ENCODE measurements at regions not wholly inside any gene's neighbourhood (a gene's known extent, or its start where the extent isn't known, plus 50 kb on each side); places are given as distances from the start of the nearest gene placed in this dataset.

GRCh38 chr2:21245565-21245964 lies 121.8 kb downstream of the TDRD15 start:
- H2AK5ac ChIP-seq (ENCODE audit: low read depth, low read length) = no peak overlapping the region
- no peak overlapping the region for H3K4me2 ChIP-seq (ENCODE audit: low read depth, low read length)
- H4K8ac ChIP-seq (ENCODE audit: low read depth in 2 of 2, low read length in 2 of 2) = no peak overlapping the region
- dilution Hi-C loops (cut with HindIII; ENCODE audit: low sequenced_read_pairs, unreplicated experiment) = no loop called here
- H3K4me1 ChIP-seq (ENCODE audit: control insufficient read depth, insufficient read depth, low read length) = no peaks in the 10 kb centered on the region
- no peak overlapping the region for H2BK20ac ChIP-seq (ENCODE audit: low read depth, low read length)
- H3K9me1 ChIP-seq (ENCODE audit: insufficient read depth, low read length) = no peaks in the 10 kb centered on the region
- no peak overlapping the region for H2AK9ac ChIP-seq (replicated peaks; ENCODE audit: low read depth, low read length, poor library complexity)
- no peak for DNase-seq
- no peaks in the 10 kb centered on the region for H3K79me1 ChIP-seq (ENCODE audit: low read depth in 1 of 2, low read length in 2 of 2)
- no peak for ATAC-seq (ENCODE audit: low read depth)
- WGBS, 2 experiments (ENCODE audit: extremely low coverage in 2 of 2, insufficient read length in 1 of 2) = no CpG with 5 or more reads among the region's 2 CpGs
- no peak overlapping the region for H3K4me3 ChIP-seq (ENCODE audit: insufficient read depth, low read depth, low read length)
- H2BK120ac ChIP-seq (ENCODE audit: low read depth, low read length) = no peak overlapping the region
- H3K18ac ChIP-seq (ENCODE audit: low read depth, low read length) = no peak overlapping the region
- ChIA-PET POLR2A (ENCODE audit: unreplicated experiment) (no interaction called here), CTCF (no interaction called here)
- H4K20me1 ChIP-seq (ENCODE audit: insufficient read depth, low read length) = no peaks in the 10 kb centered on the region
- no peak overlapping the region for H2BK5ac ChIP-seq (ENCODE audit: low read depth, low read length, poor library complexity, severe bottlenecking)
- H4K5ac ChIP-seq (ENCODE audit: low read depth, low read length) = no peak overlapping the region
- no peaks in the 10 kb centered on the region for H3K9me3 ChIP-seq (ENCODE audit: control insufficient read depth, insufficient read depth, low read length)
- no peak overlapping the region for H2BK15ac ChIP-seq (ENCODE audit: low read depth, low read length)
- H3K9ac ChIP-seq (ENCODE audit: low read depth, low read length) = no peak overlapping the region
- no peak overlapping the region for H2AFZ ChIP-seq (replicated peaks; ENCODE audit: low read length, poor library complexity)
- no peak overlapping the region for H3K27ac ChIP-seq (ENCODE audit: insufficient read depth, low read length)
- no peak overlapping the region for H3K56ac ChIP-seq (ENCODE audit: extremely low read depth, insufficient read depth, low read length)
- H4K91ac ChIP-seq (ENCODE audit: insufficient read depth, low read depth, low read length) = no peak overlapping the region
- TF ChIP-seq MXI1 (IDR thresholded peaks at IDR 0.05; ENCODE audit: borderline replicate concordance, low read depth, low read length) (no peak), BHLHE40 (IDR thresholded peaks at IDR 0.05; ENCODE audit: low read depth, low read length) (no peak), SMC3 (IDR thresholded peaks at IDR 0.05; ENCODE audit: low read depth, low read length) (no peak), NFE2L2 (IDR thresholded peaks at IDR 0.05; ENCODE audit: low read depth, low read length) (no peak), MAZ (IDR thresholded peaks at IDR 0.05; ENCODE audit: borderline replicate concordance, low read depth, low read length) (no peak), RAD21 (IDR thresholded peaks at IDR 0.05; ENCODE audit: low read length) (no peak), RCOR1 (IDR thresholded peaks at IDR 0.05; ENCODE audit: insufficient replicate concordance, low read length) (no peak), CEBPB (IDR thresholded peaks at IDR 0.05; ENCODE audit: low read depth, low read length) (no peak), POLR2A (IDR thresholded peaks at IDR 0.05; ENCODE audit: low read depth, low read length) (no peak), CHD1 (IDR thresholded peaks at IDR 0.05; ENCODE audit: low read depth, low read length) (no peak)
- TF ChIP-seq, protein P1, sequence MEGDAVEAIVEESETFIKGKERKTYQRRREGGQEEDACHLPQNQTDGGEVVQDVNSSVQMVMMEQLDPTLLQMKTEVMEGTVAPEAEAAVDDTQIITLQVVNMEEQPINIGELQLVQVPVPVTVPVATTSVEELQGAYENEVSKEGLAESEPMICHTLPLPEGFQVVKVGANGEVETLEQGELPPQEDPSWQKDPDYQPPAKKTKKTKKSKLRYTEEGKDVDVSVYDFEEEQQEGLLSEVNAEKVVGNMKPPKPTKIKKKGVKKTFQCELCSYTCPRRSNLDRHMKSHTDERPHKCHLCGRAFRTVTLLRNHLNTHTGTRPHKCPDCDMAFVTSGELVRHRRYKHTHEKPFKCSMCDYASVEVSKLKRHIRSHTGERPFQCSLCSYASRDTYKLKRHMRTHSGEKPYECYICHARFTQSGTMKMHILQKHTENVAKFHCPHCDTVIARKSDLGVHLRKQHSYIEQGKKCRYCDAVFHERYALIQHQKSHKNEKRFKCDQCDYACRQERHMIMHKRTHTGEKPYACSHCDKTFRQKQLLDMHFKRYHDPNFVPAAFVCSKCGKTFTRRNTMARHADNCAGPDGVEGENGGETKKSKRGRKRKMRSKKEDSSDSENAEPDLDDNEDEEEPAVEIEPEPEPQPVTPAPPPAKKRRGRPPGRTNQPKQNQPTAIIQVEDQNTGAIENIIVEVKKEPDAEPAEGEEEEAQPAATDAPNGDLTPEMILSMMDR (conservative IDR thresholded peaks at IDR 0.05; ENCODE audit: low read depth, low read length) = no peak
- TF ChIP-seq, protein P2, sequence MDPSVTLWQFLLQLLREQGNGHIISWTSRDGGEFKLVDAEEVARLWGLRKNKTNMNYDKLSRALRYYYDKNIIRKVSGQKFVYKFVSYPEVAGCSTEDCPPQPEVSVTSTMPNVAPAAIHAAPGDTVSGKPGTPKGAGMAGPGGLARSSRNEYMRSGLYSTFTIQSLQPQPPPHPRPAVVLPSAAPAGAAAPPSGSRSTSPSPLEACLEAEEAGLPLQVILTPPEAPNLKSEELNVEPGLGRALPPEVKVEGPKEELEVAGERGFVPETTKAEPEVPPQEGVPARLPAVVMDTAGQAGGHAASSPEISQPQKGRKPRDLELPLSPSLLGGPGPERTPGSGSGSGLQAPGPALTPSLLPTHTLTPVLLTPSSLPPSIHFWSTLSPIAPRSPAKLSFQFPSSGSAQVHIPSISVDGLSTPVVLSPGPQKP (IDR thresholded peaks at IDR 0.05; ENCODE audit: borderline replicate concordance, low read depth, low read length) = no peak
- BruUV-seq (replicated peaks) = no TSS peak
- H3K14ac ChIP-seq (replicated peaks; ENCODE audit: low read depth, low read length) = no peak overlapping the region
- in situ Hi-C loops (cut with MboI; ENCODE audit: low sequenced_read_pairs) = no loop called here
- no peak overlapping the region for H3K4ac ChIP-seq (ENCODE audit: low read depth, low read length)
- H3K27me3 ChIP-seq (ENCODE audit: control insufficient read depth, insufficient read depth, low read length) = no peaks in the 10 kb centered on the region
- no peak overlapping the region for H3K23ac ChIP-seq (ENCODE audit: low read depth, low read length)
- intact Hi-C loops (cut with micrococcal nuclease) = loop anchor here (1.0 kb wide), 1 partner anchor 19 kb away; no protein-coding TSS in a partner anchor
- no peaks in the 10 kb centered on the region for H3K36me3 ChIP-seq (ENCODE audit: control insufficient read depth, insufficient read depth, low read length)

All from IMR-90 (cell line).